ENCODE measurements at regions not wholly inside any gene's neighbourhood (a gene's known extent, or its start where the extent isn't known, plus 50 kb on each side); places are given as distances from the start of the nearest gene placed in this dataset.
"Not testable (repeated sequence)": the region's sequence is repeated elsewhere in the genome, so short reads cannot be mapped to it uniquely, and the experiment has no call there.

DNA sequence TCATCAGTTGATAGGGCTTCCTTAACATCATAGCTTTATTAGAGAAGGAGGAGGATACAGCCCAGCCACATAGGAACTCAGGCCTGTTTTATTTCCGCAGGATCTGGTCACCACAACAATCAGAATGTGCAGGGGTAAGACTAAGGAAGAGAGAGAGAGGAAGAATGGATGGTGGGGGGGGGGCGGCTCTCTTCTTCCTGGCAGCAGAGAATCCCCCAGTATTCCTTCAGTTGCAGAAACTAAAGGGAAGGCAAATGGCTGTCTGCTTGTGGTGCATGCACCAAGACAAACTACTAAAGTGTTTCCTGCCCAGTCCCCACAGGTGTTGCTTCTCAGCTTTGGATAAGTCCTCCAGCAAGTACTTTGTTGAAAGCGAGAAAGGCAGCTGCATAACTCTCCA is 96.4 kb upstream of the NBPF19 start:
- not testable (repeated sequence) for H3K4me1 Mint-ChIP-seq; H3K9me3 Mint-ChIP-seq; H3K27me3 Mint-ChIP-seq (ENCODE audit: low read depth, poor library complexity); H3K36me3 Mint-ChIP-seq (ENCODE audit: low read depth); H3K4me3 Mint-ChIP-seq; DNase-seq; H3K27ac Mint-ChIP-seq

DNA sequence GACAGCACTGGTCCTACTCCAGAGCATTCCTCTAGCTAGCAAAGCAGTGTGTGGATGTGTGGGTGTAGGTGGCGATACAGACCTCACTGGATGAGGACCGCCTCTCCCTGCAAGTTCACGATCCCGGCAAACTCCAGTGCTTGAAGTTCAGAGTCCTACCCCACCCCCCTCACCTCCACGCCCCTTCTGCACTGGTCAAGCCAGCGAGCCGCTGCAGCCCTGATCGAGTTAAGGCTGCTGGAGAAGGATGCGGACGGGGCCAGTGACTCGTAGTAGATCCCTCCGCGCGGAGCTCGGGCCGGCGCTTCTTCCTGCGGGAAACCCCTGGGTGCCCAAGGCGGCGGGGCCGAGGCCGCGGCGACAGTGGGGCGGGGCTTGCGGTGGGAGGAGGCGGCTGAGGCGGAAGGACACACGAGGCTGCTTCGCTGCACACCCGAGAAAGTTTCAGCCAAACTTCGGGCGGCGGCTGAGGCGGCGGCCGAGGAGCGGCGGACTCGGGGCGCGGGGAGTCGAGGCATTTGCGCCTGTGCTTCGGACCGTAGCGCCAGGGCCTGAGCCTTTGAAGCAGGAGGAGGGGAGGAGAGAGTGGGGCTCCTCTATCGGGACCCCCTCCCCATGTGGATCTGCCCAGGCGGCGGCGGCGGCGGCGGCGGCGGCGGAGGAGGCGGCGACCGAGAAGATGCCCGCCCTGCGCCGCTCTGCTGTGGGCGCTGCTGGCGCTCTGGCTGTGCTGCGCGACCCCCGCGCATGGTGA is 84.5 kb upstream of the NBPF19 start:
- peak overlapping the region; percentile 78 for H3K4me3 Mint-ChIP-seq

DNA sequence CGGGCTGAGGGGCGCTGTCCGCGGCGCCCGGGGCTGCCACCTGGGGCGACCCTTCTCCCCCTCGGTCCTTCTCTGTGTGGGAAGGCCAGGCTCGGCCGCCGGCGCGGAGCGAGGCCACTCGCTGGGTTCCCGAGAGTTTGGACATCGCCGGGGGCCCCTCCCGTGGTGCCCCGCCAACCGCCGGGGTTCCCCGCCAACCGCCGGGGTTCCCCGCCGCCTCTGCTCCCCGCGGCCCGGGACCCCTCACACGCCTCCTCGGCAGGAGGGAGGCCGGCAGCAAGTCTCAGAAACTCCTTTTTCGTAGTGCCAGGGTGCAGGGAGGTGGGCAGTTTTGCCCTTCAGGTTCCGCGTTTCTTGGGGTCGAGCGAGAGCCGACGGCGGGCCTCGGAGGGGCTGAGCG is 83.9 kb upstream of the NBPF19 start:
- H3K36me3 Mint-ChIP-seq (ENCODE audit: low read depth); DNase-seq; H3K4me3 Mint-ChIP-seq; H3K27ac Mint-ChIP-seq; H3K9me3 Mint-ChIP-seq; H3K4me1 Mint-ChIP-seq; H3K27me3 Mint-ChIP-seq (ENCODE audit: low read depth, poor library complexity): not testable (repeated sequence)

More for the DNA sequence above, 84.5 kb upstream of the NBPF19 start:
- H3K27ac Mint-ChIP-seq; H3K9me3 Mint-ChIP-seq; H3K36me3 Mint-ChIP-seq (ENCODE audit: low read depth); H3K4me1 Mint-ChIP-seq; H3K27me3 Mint-ChIP-seq (ENCODE audit: low read depth, poor library complexity): not testable (repeated sequence)
- DNase-seq: peak; percentile 81

DNA sequence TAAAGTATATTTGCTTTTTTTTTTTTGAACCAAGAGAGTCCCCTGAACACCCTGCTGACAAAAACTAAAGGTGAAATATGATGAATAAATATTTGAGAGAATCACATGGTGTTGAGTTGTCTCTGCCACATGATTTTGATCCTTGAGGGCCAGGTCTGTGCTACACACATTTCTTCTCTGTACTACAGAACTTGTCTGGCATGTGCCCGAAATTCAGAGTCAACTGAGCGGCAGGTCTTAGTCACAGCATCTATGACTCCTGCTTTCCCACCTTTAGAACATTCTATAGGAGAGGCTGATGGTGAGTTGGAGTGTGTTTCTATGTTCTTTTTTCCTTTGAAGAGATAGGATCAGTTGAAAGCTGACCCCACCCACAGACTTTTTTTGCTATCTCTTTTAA is 79.0 kb upstream of the NBPF19 start:
- H3K4me1 Mint-ChIP-seq; DNase-seq; H3K9me3 Mint-ChIP-seq; H3K27ac Mint-ChIP-seq; H3K36me3 Mint-ChIP-seq (ENCODE audit: low read depth); H3K27me3 Mint-ChIP-seq (ENCODE audit: low read depth, poor library complexity); H3K4me3 Mint-ChIP-seq: not testable (repeated sequence)

DNA sequence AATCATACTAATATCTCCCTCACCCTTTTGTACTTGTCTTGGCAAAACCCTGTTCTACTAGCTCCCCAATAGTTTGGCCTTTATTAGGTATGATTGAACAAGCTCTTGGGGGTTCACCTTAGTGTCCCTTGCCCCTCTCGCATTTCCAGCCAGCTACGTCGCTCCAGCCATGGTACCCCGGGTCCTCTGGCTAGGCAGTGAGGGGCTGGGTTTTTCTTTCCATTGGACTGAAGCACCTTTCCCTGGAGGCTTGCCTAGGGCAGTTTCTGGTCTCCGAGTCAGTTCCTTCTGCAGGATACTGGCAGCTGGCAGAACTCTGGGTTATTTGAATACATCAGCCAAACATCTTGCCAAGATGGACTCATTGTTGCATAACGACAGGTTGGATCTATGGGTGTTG is 76.3 kb upstream of the NBPF19 start:
- not testable (repeated sequence) for H3K36me3 Mint-ChIP-seq (ENCODE audit: low read depth); DNase-seq; H3K27me3 Mint-ChIP-seq (ENCODE audit: low read depth, poor library complexity); H3K27ac Mint-ChIP-seq; H3K4me1 Mint-ChIP-seq; H3K9me3 Mint-ChIP-seq; H3K4me3 Mint-ChIP-seq

DNA sequence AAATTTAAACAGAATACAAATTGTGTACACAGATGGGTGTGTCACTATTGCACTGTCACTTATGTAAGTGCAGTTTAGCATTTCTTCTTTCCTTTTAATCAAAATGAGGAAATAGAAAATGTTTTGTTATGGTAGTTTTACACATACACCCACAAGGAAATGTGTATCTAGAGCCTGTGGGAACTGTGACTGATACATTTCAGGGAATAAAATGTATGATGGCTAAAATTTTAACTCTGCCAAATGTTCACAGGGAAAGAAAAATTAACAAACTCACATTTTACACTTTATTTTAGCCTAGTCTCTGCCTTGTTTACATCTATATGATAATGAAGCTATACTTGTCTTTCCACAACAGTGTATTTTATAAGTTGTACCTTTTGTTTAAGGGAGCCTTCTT is 66.4 kb upstream of the NBPF19 start:
- not testable (repeated sequence) for H3K9me3 Mint-ChIP-seq; H3K36me3 Mint-ChIP-seq (ENCODE audit: low read depth); H3K4me1 Mint-ChIP-seq; H3K27me3 Mint-ChIP-seq (ENCODE audit: low read depth, poor library complexity); H3K4me3 Mint-ChIP-seq; DNase-seq; H3K27ac Mint-ChIP-seq

DNA sequence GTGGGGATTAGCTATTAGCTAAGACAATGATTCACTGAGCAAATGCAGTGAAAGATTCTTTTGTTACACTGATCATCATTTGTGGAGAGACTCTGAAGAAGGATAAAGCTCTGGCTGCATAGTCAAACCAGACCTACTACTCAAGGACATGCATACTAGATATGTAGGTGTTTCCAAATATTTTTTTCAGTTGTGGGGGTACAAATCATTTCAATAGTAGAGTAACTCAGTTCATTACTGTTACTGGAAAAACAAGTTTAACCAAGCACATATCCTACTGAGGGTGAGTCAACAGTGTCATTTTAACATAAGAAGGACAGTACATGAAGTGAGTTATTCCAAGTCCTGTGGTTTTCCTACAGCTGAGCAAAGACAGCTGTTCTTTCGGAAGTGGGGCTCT is 59.5 kb upstream of the NBPF19 start:
- not testable (repeated sequence) for H3K27me3 Mint-ChIP-seq (ENCODE audit: low read depth, poor library complexity); H3K36me3 Mint-ChIP-seq (ENCODE audit: low read depth); H3K9me3 Mint-ChIP-seq; H3K4me3 Mint-ChIP-seq; H3K27ac Mint-ChIP-seq; H3K4me1 Mint-ChIP-seq; DNase-seq

DNA sequence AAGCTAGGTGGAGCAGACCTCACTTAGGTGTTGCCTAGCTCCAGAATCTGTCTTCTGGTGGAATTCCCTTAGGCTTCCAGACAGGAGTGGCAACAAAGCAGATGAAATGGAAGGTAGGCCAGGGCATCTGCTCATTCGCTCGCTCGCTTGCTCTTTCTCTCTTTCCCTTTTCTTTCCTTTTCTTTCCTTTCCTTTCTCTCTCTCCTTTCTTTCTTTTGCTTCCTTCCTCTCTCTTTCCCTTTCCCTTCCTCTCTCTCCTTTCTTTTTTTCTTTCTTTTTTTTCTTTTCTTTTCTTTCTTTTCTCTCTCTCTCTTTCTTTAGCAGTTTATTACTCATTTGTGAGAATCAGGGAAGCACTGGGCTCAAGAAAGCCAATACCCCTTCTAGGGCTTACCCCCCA is 56.1 kb upstream of the NBPF19 start:
- H3K27me3 Mint-ChIP-seq (ENCODE audit: low read depth, poor library complexity); H3K9me3 Mint-ChIP-seq; H3K36me3 Mint-ChIP-seq (ENCODE audit: low read depth); DNase-seq; H3K4me3 Mint-ChIP-seq; H3K4me1 Mint-ChIP-seq: not testable (repeated sequence)
- peak overlapping the region; percentile 75 for H3K27ac Mint-ChIP-seq

DNA sequence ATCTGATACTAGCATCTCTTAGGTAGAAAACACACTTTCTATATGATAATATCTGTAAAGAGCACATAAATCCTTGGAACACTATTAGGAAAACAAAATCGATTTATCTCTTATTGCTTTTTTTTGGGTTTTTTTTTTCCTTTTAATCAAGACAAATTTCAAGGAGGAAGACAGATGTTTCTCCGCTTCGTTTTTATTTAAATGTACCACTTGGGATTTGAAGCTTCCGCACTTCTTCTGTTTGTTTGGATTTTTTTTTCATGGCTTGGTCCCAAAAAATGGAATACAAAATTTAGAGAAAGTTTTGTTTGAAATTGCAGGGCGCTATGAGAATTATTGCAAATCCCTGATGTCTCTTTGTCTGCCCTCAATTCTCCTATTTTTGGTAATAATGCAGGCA is 51.7 kb upstream of the NBPF19 start:
- DNase-seq; H3K4me1 Mint-ChIP-seq; H3K27me3 Mint-ChIP-seq (ENCODE audit: low read depth, poor library complexity); H3K4me3 Mint-ChIP-seq; H3K36me3 Mint-ChIP-seq (ENCODE audit: low read depth); H3K27ac Mint-ChIP-seq; H3K9me3 Mint-ChIP-seq: not testable (repeated sequence)

Data from nephron progenitor cell (in vitro differentiated cells).